Activated T-helper 1 cell treated with anti-CD3 and anti-CD28 coated beads, Interleukin-2, amount 50 U/mL, for 16 hours (primary cell): ENCODE measurements at regions not wholly inside any gene's neighbourhood (a gene's known extent, or its start where the extent isn't known, plus 50 kb on each side); places are given as distances from the start of the nearest gene placed in this dataset.
"Not testable (repeated sequence)": the region's sequence is repeated elsewhere in the genome, so short reads cannot be mapped to it uniquely, and the experiment has no call there.

Experiments
- DNase-seq, 2 donors: peaks; one replicate each; pipeline ENCODE4 v3.0.0-alpha.2; 2020; ENCODE audit warnings: low read depth in 1 of 2, low spot score in 1 of 2

DNA sequence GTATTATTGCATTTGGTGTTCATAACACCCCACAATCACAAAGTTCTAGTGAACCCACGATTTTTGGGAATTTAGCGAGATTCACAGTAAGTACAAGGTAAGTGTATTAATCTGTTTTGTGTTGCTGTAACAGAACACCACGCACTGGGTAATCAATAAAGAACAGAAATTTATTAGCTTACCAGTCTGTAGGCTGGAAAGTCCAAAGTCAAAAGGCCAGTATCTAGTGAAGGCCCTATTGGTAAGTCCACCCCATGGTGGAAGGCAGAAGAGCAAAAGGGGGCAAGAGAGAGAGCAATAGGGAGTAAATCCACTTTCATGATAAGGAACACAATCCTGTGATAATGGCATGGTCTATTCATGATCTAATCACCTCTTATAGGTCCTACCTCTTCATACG is 190.3 kb upstream of the KCNMB2 start:
- DNase-seq, result no peak

DNA sequence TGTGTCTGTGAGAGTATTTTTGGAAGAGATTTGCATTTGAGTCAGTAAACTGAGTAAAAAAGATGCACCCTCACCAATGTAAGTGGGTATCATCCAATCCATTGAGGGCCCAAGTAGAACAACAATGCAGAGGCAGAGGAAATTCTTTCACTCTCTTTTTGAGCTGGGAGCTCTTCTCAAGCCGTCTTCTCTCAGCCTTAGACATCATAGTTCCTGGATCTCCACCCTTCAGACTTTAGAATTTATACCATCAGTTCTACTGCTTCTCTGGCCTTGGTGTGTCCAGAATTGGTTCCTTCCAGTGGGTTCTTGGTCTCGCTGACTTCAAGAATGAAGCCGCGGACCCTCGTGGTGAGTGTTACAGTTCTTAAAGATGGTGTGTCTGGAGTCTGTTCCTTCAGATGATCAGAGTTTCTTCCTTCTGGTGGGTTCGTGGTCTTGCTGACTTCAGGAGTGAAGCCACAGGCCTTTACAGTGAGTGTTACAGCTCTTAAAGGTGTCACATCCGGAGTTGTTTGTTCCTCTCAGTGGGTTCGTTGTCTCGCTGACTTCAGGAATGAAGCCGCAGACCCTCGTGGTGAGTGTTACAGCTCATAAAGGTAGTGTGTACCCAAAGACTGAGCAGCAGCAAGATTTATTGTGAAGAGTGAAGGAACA is 187.5 kb upstream of the KCNMB2 start:
- DNase-seq, result not testable (repeated sequence)

DNA sequence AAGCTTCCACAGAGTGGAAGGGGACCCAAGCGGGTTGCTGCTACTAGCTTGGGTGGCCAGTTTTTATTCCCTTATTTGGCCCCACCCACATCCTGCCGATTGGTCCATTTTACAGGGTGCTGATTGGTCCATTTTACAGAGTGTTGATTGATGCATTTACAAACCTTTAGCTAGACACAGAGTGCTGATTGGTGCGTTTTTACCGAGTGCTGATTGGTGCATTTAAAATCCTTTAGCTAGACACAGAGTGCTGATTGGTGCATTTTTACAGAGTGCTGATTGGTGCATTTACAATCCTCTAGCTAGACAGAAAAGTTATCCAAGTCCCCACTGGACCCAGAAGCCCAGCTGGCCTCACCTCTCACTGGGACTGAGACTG is 187.0 kb upstream of the KCNMB2 start:
- not testable (repeated sequence) for DNase-seq

DNA sequence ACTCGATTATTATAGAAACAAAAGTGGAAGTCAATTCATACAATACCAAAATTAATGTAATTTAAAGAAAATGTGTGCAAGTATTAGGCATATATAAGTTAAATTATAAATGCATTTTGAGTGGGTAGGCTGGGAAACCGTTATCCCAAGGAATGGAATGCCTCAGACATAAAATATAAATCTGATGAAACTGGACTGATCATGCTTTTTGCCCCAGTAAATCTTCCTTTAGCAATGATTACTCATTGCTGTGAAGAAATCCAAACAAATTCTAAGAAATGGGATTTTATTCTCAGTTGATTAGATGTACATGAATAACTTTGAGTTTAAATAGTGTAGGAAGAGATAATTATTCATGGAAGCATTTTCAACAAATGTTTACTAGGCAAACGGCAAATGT is 185.5 kb upstream of the KCNMB2 start:
- no peak for DNase-seq

DNA sequence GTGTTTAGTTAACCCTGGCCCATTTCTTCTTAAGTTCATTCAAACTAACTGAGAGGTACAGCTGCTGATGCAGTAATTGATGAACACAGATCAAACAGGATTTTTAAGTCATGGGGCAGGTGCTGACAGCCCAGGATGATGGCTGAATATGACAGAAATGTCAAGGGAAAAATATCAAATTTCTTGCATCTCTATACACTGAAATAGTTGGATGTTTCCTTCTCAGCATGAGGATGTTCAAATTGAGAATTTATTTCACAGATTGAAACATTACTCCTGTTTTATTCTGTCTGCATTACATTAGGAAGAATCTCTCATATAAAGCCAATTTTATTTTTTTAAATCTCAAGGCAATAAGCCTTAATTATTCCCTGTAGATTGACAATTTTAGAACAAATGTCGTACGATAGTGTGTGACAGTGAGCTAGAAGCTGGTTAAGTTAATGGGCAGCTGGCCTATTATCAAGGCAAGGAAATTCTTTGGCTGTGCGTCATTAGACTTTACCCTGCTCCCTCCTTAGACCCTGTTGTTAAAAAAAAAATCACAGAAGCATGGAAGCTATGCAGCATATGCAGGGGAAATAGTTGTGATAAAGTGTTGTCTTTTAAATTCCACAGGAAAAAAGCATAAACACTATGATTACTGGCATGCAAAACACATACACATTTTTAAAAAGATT is 183.8 kb upstream of the KCNMB2 start:
- DNase-seq, result no peak

DNA sequence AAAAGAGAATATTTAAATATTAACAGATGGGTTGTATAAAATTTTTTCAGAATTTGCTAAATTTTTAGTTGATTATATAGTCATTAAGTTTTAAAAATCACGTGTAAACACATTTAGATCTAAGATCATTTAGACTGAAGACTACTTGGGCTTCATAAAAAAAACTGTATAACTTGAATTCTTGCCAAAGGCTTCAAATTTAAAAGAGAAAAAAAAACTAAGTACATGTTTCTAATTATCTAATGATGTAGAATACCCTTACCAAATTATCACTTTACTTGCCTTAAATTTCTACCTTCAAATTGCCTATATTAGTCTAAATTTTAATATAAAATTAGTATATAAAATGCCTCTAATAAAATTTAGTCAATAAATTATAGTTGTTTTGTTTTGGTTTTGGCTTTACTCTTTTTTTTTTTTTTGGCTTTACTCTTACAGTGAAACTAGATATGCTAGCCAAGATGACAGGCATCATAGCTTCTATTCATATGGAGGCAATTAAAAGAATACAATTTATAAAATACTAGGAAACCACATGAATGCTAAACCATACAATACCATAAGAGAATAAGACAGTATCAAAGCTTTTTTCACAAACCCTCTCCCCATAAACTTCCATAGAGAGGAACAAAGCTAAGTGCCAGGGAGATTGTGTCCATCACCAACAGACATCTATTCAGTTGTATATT is 183.1 kb upstream of the KCNMB2 start:
- no peak for DNase-seq

DNA sequence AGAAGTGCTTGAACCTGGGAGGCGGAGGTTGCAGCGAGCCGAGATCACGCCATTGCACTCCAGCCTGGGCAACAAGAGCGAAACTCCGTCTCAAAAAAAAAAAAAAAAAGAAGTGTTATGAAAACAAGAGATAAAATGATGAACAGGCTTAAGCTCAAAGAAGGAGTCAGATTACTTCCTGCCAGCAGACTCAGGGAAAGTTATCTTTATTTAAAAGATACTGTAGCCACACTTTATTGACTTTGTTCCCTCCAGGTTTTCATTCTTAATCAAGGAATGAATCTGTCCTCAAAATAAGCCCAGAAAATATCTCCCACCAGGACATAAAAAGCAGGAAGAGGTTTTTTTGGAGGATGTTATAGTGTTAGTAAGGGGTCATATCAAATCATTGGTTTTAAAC is 176.5 kb upstream of the KCNMB2 start:
- DNase-seq, result no peak

DNA sequence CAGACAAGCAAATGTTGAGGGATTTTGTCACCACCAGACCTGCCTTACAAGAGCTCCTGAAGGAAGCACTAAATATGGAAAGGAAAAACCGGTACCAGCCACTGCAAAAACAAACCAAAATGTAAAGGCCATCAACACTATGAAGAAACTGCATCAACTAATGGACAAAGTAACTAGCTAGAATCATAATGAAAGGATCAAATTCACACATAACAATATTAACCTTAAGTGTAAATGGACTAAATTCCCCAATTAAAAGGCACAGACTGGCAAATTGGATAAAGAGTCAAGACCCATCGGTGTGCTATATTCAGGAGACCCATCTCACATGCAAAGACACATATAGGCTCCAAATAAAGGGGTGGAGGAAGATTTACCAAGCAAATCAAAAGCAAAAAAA is 173.2 kb upstream of the KCNMB2 start:
- DNase-seq, result not testable (repeated sequence)

DNA sequence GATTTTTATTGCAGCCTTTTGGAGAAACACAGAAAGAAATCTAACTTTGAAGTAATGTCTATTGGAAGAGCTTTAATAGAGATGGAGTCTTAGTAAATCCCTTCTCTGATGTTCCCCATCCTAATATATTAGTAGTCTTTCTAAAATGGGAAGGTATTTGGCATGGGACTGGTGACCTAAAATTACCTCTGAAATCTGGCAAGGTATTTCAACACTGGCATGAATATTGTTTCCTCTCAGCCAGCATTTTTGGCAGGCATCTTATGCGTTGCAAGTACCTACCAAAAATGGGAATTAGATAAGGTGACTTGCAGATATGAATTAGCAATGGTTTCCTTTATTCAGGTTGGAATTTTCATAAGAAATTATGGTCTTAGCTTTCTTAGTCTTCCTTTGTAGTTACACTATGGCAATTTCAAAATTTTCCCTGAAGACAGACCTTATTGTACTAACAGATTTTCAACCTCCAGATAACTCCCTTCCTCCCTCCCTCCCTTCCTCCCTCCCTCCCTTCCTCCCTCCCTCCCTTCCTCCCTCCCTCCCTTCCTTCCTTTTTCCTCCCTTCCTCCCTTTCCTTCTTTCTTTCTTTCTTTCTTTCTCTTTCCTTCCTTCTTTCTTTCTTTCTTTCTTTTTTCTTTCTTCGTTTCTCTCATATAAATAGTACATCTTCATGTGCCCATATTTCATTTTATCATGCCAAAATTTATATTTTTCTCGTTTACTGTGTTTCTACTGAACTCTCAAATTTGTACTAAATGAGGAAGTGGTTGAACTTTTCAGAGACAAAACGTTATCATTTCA is 168.2 kb upstream of the KCNMB2 start:
- DNase-seq, result no peak

DNA sequence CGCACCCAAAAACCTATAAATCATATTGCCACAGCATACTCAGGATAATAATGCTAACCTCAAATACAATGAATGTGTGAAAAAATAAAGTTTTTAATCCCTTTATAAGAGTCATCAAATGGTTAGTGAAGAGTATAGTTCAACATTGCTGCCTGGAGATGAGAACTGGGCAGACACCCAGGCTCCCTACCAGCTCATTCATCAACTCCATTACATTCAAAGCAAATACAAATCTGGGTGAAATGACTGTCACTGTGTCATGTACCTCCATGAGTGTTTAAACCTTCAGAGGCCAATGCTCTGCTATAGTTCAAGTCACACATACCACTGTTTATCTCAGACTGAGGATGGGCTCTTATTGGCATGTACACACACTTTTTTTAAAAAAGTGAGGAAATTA is 167.2 kb upstream of the KCNMB2 start:
- no peak for DNase-seq

DNA sequence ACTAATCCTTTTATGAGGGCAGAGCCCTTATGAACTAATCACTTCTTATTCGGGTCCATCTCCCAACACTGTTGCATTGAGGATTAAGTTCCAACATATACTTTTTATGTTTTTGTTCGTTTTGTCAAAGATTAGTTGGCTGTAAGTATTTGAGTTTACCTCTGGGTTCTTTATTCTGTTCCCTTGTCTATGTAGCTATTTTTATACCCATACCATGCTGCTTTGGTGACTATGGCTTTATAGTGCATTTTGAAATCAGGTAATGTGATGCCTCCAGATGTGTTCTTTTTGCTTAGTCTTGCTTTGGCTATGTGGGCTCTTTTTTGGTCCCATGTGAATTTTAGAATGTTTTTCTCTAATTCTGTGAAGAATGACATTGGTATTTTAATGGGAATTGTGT is 166.4 kb upstream of the KCNMB2 start:
- no peak for DNase-seq

DNA sequence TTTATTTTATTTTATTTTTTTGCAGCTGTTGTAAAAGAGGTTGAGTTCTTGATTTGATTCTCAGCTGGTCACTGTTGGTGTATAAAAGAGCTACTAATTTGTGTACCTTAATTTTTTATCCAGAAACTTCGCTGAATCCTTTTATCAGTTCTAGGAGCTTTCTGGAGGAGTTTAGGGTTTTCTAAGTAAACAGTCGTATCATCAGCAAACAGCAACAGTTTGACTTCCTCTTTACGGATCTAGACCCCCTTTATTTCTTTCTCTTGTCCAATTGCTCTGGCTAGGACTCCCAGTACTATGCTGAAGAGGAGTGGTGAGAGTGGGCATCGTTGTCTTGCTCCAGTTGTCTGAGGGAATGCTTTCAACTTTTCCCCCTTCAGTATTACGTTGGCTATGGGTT is 165.8 kb upstream of the KCNMB2 start:
- DNase-seq, result no peak

DNA sequence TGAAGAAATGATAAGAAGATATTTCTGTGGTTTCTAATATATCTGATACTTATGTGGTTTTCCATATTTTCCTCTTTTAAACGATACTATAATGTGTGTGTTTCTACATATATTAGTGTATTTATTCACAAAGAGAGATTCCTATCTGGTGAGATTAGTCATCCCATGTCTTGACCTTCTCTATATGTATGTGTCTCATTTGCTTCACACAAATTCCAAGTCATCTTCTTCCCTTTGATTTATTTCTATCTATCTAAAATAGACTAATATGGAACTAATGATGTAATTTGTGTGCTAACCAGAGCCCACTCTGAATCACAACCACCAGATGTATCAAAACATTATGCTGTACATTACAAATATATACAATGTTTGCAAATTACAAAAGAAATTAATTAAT is 154.7 kb upstream of the KCNMB2 start:
- DNase-seq, result no peak

DNA sequence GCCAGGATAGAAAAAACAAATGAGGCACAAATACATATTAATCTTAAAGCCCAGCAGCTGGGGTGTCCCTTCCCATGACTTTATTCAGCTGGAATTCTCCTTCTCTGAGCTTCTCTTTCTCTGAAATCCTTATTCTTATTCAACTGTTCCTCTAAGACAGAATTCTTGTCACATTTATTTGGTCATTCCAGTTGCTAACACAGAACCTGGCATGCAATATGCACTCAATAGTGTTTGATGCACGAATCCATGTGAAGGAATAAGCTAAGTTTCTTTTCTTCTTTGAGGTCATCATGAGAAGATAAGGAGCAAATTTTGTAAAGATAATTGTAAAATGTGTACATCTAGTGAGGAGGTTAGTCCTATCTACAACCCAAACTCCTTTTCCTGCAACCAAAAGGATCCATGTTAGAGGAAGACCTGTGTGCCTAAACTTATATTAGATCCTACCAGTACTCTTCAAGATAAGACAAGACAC is 154.2 kb upstream of the KCNMB2 start:
- no peak for DNase-seq

DNA sequence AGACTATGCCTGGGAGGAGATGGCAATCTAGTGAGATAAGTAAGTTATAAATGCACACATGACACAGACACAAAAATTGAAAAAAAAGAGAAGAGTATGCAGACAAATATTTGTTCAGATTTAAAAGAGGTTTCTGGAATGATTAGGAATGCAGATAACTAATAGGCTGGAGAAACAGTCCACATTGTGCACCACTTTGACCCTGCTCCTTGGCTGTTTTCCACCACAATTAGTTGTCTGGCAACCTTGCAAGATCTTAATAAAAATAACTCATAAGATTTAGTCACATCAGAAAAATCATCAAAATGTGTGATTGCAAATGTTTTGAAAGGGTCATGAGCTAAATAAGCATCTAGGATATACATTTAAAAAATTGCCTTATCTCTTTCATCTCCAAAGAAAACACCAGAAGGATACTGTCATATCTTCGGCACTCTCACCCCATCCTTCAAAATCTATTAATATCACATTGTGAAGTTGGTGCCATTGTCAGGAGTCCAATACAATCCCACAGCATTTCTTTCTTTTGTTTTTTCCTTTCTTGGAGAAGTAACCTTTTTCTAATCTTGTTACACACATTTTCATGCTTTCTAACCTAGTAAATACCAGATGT is 153.7 kb upstream of the KCNMB2 start:
- DNase-seq, result no peak

DNA sequence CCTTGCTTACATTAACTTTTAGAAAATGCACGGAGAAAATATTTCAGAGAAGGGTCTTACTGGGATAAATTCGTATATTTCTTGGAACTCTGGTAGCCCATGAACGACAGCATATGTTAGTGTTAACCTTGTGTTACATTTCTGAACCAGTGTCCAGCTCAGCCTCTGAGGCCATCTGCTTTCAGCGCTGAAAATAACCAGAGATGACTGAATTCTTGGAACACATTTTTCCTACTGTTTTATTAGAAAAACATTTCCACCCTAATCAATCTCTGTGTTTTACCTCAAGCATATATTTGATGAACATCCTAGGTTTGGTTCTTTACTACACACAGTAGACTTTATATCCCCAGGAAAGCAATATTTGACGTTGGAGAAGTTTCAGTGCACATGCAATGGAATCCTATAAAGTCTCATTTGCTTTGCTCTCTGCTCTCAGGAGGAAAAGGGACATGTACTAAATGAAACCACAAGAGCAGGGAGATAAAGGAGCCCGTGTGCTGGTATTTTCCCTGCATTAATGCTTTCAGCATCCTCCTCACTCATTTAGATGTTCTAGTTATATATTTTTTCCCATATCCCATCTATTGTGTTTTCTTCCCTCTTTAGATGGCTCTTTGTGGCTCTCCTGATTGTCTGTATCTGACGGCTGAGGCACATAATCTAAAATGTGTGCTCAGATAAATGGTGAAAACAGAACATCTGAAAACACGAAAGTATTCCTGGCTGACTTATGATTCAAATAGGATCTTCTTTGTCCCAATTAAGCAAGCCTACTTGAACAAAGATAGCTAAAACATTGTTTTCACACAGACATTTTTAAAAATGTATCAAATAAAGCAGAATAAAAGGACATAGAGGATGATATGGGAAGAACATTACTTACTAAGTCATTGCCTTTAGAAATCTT is 151.7 kb upstream of the KCNMB2 start:
- no peak for DNase-seq

DNA sequence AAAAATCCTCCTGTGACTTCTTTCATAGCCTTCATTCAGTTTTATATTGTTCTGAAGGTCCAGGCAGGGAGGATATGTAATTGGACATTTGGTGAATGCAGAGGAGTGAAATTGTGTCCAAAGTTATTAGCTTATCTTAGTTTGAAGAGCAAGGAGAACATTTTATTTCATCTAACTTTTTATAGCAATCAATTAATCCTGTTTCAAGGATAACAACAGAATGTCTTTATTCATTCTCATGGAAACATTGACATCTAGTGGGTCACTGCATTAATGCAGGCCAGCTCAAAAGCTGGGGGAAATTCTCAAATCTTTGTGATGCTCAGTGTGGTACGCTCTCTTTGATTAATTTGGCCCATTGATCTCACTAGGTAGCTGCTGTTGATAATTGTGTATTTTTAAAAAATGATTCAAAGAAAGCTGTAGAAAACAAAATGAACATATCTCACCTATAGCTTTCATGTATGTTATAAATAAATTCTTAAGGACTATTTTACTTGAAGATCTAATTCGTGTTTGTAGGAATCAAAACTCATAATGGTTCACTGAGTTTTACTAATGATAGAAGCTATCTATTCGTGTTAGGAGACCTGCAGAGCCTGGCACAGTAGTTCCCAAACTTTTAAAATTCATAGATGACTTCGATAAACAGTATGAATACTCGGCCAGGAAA is 150.8 kb upstream of the KCNMB2 start:
- DNase-seq, result no peak

DNA sequence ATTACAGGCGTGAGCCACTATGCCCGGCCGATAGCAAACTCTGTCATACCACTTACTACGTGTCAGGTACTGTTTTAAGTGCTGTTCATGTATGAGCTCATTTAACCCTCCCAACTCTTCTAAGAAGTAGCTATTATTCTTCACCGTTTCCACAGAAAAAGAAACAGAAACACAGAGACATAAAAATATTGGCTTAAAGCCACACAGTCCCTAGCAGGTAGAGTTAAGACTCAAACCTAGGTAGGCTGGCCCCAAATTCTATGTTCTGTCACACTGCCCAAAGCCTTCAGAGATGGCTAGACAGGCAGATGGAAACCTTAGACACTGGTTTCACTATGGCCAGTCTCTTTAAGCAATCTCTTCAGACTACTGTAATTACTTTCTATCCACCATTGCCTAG is 149.8 kb upstream of the KCNMB2 start:
- no peak for DNase-seq

DNA sequence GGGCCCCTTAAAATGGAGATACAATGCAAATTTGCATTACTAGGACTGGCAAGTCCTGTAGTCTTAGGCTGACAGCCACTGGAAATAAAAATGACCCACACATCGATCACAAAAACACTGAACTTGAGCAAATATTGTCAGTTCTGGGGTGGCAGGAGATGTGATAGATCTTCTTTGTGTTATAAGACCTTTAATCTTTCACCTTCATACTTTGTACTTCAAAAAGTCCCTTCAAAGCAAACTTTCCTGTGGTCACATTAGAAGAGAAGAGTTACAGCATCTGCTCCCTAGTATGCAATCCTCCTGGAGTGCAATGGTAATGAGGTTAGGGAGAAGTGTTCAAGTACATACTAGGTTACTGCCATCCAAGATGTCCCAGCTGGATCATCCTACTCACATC is 149.4 kb upstream of the KCNMB2 start:
- DNase-seq, result no peak

DNA sequence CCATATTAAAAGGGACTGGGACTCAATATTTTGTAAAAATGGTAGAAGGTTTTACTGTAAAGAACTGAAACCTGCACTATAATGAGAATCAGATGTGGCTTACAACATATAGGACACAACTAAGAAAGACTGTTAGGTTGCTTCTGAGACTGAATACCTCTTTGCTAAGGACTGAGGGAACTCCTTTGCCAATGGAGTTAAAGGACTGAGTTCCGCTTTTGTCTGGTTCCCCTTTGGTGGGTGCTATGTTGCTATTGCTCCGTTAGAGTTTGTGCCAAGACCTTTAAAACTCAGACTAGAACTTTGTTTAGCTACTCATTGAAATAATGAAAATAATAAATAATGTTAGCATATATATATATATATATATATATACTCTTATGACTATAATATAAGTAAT is 147.8 kb upstream of the KCNMB2 start:
- DNase-seq, result no peak
